IPS DF 6.9 (cell line): ENCODE measurements at regions not wholly inside any gene's neighbourhood (a gene's known extent, or its start where the extent isn't known, plus 50 kb on each side); places are given as distances from the start of the nearest gene placed in this dataset.
"Not testable (repeated sequence)": the region's sequence is repeated elsewhere in the genome, so short reads cannot be mapped to it uniquely, and the experiment has no call there.

Experiments used
- DNase-seq: peaks from one replicate; pipeline ENCODE4 v3.0.0-alpha.2; 2013; ENCODE audit warnings: low read depth, low spot score
- H3K27ac ChIP-seq: one replicate; pipeline ENCODE4 v1.5.1; 2013; ENCODE audit warnings: low read length, control low read depth
- H3K27me3 ChIP-seq: 2 replicates; pipeline ENCODE4 v1.6.1; 2013; ENCODE audit warnings: mild to moderate bottlenecking, low read length; ENCODE audit not compliant: control insufficient read depth, insufficient read depth
- H3K36me3 ChIP-seq: 2 replicates; pipeline ENCODE4 v1.6.1; 2013; ENCODE audit warnings: low read length; ENCODE audit not compliant: control insufficient read depth, insufficient read depth
- H3K4me1 ChIP-seq: 2 replicates; pipeline ENCODE4 v1.6.1; 2013; ENCODE audit warnings: low read length; ENCODE audit not compliant: control insufficient read depth, insufficient read depth
- H3K4me3 ChIP-seq: 2 replicates; pipeline ENCODE4 v1.5.1; 2013; ENCODE audit warnings: mild to moderate bottlenecking, low read length
- H3K9me3 ChIP-seq: 2 replicates; pipeline ENCODE4 v1.6.1; 2013; ENCODE audit warnings: low read length, inconsistent platforms; ENCODE audit not compliant: control insufficient read depth, insufficient read depth
- WGBS: extraction: QIAGEN DNeasy Blood & Tissue Kit; methylation state at CpG from one replicate; pipeline ENCODE4 v1.1.7; 2013; ENCODE audit warnings: mixed read lengths, missing lambda C conversion rate; ENCODE audit not compliant: insufficient read length, insufficient coverage; 5-methylcytosine and 5-hydroxymethylcytosine counted together

DNA sequence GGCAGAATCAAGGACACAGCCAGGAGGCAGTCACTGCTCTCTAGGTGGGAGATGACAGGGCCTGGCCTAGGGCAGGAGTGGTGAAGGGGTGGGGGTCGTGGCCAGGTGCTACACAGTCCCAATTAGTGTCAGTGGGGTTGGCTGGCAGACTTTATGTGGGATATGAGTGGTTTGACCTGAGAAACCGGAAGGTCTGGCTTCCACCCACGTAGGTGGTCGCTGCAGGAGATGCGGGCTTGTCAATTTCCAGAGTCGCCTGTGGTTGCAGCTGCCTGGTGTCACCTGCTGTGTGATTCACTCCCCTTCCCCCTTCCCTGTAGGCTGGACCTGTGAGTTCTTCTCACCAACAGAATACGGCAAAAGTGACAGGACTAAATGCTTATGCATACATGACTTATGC, 124.3 kb downstream of the KLF6 start:
- no peaks in the 10 kb centered on the region for H3K36me3 ChIP-seq
- no peak overlapping the region for H3K27ac ChIP-seq
- no peaks in the 10 kb centered on the region for H3K27me3 ChIP-seq
- DNase-seq = no peak
- no CpG with 5 or more reads among the region's 7 CpGs for WGBS
- H3K4me1 ChIP-seq = no peaks in the 10 kb centered on the region
- no peaks in the 10 kb centered on the region for H3K9me3 ChIP-seq
- H3K4me3 ChIP-seq = no peak overlapping the region

DNA sequence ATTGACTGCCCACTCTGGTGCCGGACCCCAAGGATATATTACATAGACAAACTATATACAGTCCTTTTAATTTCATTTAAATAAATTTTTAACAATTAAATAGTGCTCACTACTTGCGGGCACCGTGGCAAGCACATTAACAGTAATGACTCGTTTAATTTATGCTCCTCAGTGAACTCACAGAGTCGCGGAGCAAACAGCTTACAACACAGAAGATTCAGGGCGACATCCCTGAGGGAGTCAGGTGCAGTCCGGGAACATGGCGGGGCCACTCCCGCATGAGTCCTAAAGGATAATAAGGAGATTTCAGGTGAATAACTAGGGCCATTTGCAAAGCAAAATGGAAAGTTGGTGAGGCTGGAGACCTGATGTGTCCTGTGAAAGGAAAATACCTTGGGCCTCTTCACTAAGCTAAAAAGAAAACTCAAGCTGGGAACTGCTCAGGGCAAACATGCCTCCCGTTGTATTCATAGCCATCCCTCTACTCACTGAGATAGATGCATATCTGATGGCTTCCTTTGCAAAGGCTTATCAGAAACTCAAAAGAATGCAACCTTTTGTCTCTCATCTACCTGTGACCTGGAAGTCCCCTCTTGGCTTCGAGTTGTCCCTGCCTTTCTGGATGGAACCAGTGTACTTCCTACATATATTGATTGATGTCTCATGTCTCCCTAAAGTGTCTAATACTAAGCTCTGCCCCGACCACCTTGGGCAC, 125.6 kb downstream of the KLF6 start:
- WGBS = no CpG with 5 or more reads among the region's 13 CpGs
- no peak overlapping the region for H3K4me3 ChIP-seq

DNA sequence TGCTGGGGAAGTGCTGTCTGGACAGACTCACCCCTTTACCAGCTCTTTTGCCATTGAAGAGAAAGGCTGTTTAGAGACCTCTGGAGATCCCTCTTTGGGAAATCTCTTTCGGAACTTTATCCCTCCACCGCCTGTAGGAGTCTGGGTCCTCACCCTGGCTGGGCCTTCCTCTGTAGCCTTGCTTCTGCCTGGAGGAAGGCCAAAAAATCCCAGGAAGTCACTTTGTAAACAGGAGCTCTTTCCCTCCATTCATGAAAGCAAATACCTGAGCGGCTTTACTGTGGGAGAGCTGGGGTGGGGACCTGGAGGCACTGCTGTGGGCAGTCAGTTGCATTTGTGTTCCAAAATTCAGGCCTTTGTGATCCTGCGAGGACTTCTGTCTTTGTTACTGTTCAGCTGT, 126.2 kb downstream of the KLF6 start:
- Histone ChIP-seq H3K9me3 (no peaks in the 10 kb centered on the region), H3K27ac (no peak overlapping the region), H3K4me3 (no peak overlapping the region), H3K36me3 (no peaks in the 10 kb centered on the region), H3K27me3 (no peaks in the 10 kb centered on the region), H3K4me1 (no peaks in the 10 kb centered on the region)
- no CpG with 5 or more reads among the region's 4 CpGs for WGBS
- no peak for DNase-seq

More for the DNA sequence above, 125.6 kb downstream of the KLF6 start:
- Histone ChIP-seq H3K4me1 (no peaks in the 10 kb centered on the region), H3K27me3 (no peaks in the 10 kb centered on the region), H3K27ac (no peak overlapping the region), H3K9me3 (no peaks in the 10 kb centered on the region), H3K36me3 (no peaks in the 10 kb centered on the region)
- DNase-seq = no peak

DNA sequence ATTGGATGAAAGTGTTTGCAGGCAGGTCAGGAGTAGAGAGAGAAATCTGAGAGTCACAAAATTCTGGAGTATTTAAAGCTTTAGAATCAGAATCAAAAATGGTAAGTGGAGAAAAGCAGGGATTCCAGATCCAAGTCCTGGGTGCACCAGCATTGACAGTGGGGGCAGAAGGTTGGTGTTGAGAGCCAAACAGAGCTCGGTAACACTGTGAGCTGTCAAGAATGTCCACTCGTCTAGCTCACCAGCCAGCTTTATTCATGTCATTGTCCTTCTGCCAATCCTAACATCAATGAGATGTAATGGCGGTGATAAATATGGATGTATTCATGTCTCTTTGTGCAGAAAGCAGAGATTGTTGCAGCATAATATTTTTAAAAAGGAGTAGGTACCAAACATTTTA, 128.8 kb downstream of the KLF6 start:
- Histone ChIP-seq H3K27me3 (no peaks in the 10 kb centered on the region), H3K4me3 (no peak overlapping the region), H3K27ac (no peak overlapping the region), H3K4me1 (no peaks in the 10 kb centered on the region), H3K36me3 (no peaks in the 10 kb centered on the region), H3K9me3 (no peaks in the 10 kb centered on the region)
- DNase-seq = no peak
- no CpG with 5 or more reads among the region's 3 CpGs for WGBS

DNA sequence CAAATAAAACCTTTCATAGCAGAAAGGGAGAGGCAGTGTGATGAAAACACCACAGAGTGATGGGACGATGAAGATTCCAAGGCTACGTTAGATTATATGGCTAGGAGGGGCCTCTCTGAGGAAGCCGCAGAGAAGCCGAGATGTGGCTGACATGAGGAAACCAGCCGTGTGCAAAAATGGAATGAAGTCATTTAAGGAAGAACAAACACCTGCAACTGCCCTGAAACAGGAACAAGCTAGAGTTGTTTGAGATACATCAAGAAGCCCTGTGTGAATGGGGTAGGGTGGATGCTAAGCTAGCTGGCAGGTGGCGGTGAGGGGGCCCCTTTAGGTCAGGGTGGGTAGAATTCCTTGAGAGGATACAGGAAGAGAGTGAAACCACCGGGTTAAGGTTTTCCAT, 129.5 kb downstream of the KLF6 start:
- Histone ChIP-seq H3K4me3 (no peak overlapping the region), H3K9me3 (no peaks in the 10 kb centered on the region), H3K27ac (no peak overlapping the region), H3K36me3 (no peaks in the 10 kb centered on the region), H3K27me3 (no peaks in the 10 kb centered on the region), H3K4me1 (no peaks in the 10 kb centered on the region)
- WGBS = no CpG with 5 or more reads among the region's 7 CpGs
- no peak for DNase-seq

- Histone ChIP-seq H3K4me3 (no peak overlapping the region), H3K4me1 (no peaks in the 10 kb centered on the region), H3K36me3 (no peaks in the 10 kb centered on the region), H3K9me3 (no peaks in the 10 kb centered on the region), H3K27ac (no peak overlapping the region), H3K27me3 (no peaks in the 10 kb centered on the region)
- DNase-seq = no peak
- no CpG with 5 or more reads among the region's 1 CpG for WGBS
These were observed 130.0 kb downstream of the KLF6 start for GRCh38 chr10:3654980-3655379.

DNA sequence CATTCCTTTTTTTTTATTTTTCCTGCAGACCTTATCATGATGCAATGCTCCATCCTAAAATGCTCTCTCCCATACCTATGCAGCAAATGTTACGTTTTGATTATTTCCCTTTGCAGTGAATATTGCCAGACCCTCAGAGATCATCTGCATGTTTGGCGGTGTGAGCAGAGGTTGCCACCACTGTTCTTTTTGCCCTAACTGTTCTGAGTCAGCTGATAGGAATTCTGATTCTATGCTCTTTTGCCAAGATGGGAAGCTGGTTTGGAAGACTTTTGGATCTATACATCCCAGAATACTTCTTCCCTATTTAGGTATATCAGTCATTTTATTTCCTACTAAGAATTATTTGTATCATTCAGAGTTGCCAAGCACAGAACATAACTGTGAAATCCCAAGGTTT, 130.5 kb downstream of the KLF6 start:
- no peak for DNase-seq
- no CpG with 5 or more reads among the region's 2 CpGs for WGBS

DNA sequence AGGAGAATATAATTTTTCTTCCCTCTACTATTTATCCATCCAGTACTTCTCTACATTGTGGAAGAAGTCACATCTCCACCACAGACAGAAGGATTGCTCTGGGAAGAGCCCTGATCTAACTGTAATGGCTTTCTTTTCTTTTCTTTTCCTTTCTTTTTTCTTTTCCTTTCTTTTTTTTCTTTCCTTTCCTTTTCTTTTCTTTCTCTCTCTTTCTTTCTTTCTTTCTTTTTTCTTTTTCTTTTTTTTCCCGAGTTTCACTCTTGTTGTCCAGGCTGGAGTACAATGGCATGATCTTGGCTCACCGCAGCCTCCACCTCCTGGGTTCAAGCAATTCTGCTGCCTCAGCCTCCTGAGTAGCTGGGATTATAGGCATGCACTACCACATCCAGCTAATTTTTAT, 131.7 kb downstream of the KLF6 start:
- not testable (repeated sequence) for DNase-seq, H3K4me1 ChIP-seq, H3K36me3 ChIP-seq, H3K9me3 ChIP-seq, H3K27ac ChIP-seq, H3K4me3 ChIP-seq, H3K27me3 ChIP-seq
- no CpG with 5 or more reads among the region's 2 CpGs for WGBS

More for the DNA sequence above, 130.5 kb downstream of the KLF6 start:
- no peak overlapping the region for H3K4me3 ChIP-seq
- H3K9me3 ChIP-seq = no peaks in the 10 kb centered on the region
- H3K27ac ChIP-seq = no peak overlapping the region
- no peaks in the 10 kb centered on the region for H3K4me1 ChIP-seq
- no peaks in the 10 kb centered on the region for H3K36me3 ChIP-seq
- no peaks in the 10 kb centered on the region for H3K27me3 ChIP-seq

DNA sequence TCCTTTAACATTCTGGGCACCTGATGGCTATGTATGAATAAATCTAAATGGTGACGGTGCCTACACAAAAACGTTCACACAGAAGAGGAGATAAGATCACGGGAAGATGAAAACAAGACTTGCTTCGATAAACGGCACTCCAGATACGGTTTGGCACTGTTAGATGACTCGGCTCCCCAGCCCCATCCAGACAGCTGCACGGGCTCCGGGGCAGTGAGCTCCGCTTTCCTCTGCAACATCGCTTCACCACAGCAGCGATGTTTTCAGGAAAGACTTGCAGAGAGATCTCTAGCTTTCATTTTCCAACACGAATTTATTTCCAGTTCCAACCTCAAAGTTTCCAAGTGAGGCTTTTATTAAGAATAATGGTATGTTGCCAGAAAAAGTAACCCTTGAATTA, 132.1 kb downstream of the KLF6 start:
- Histone ChIP-seq H3K27ac (no peak overlapping the region), H3K4me1 (no peaks in the 10 kb centered on the region), H3K27me3 (no peaks in the 10 kb centered on the region), H3K9me3 (no peaks in the 10 kb centered on the region), H3K4me3 (no peak overlapping the region), H3K36me3 (no peaks in the 10 kb centered on the region)
- DNase-seq = no peak
- no CpG with 5 or more reads among the region's 13 CpGs for WGBS

DNA sequence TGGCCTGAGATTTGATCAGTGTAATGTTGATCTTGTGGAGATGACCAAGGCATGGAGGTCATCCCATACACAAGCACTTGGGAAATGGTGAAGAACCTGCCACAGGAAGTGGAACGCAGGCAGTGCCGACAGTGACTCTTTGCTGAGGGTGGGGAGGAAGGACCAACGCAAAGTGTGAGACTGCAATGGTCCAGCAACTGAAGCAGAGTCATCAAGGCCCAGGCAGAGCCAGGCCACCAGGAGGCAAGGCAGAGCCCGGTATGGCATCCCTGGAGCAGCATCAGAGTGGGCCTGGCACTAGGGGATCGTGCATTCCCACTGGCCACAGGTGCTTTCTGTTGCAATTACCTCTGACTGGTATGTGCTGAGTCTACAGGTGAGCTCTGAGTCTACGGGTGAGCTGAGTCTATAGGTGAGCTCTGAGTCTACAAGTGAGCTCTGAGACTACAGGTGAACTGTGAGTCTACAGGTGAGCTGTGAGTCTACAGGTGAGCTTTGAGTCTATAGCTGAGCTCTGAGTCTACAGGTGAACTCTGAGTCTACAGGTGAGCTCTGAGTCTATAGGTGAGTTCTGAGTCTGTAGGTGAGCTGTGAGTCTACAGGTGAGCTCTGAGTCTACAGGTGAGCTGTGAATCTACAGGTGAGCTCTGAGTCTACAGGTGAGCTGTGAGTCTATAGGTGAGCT, 132.9 kb downstream of the KLF6 start:
- Histone ChIP-seq H3K36me3 (no peaks in the 10 kb centered on the region), H3K9me3 (no peaks in the 10 kb centered on the region), H3K27ac (no peak overlapping the region), H3K4me1 (no peaks in the 10 kb centered on the region), H3K27me3 (no peaks in the 10 kb centered on the region), H3K4me3 (no peak overlapping the region)
- no CpG with 5 or more reads among the region's 6 CpGs for WGBS
- DNase-seq = no peak

GRCh38 chr10:3648576-3648975, 136.4 kb downstream of the KLF6 start:
- H3K4me1 ChIP-seq = no peaks in the 10 kb centered on the region
- no peak for DNase-seq
- H3K27me3 ChIP-seq = no peaks in the 10 kb centered on the region
- H3K4me3 ChIP-seq = no peak overlapping the region
- no CpG with 5 or more reads among the region's 6 CpGs for WGBS
- no peaks in the 10 kb centered on the region for H3K9me3 ChIP-seq
- no peak overlapping the region for H3K27ac ChIP-seq
- H3K36me3 ChIP-seq = no peaks in the 10 kb centered on the region
